HG02981 (cell line): ENCODE measurements at regions not wholly inside any gene's neighbourhood (a gene's known extent, or its start where the extent isn't known, plus 50 kb on each side); places are given as distances from the start of the nearest gene placed in this dataset.

Experiments used
- ATAC-seq: cut with Tn5 transposase; IDR thresholded peaks from one replicate; pipeline ENCODE4 v1.9.1; 2021; ENCODE audit warnings: mild to moderate bottlenecking, moderate library complexity; ENCODE audit not compliant: unreplicated experiment

DNA sequence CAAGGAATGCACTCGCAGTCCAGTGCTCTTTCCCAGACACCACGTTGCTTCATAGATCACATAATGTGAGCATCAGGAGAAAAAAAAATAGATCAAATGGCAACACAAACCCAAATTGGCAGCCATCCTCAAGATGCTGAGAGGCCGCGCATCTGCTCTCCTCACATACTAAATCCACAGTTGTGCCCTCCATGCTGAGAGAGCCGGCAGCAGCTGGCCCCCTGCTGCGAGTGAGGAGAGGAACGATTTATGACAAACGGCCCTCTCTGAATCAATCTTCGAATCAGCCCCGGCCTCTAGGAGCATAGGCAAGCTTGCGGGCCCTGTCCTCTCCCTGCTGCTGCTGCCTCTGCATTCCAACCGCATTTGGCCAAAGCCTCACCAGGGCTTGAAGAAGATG lies 159.9 kb upstream of the TENM4 start:
- ATAC-seq, result no peak

DNA sequence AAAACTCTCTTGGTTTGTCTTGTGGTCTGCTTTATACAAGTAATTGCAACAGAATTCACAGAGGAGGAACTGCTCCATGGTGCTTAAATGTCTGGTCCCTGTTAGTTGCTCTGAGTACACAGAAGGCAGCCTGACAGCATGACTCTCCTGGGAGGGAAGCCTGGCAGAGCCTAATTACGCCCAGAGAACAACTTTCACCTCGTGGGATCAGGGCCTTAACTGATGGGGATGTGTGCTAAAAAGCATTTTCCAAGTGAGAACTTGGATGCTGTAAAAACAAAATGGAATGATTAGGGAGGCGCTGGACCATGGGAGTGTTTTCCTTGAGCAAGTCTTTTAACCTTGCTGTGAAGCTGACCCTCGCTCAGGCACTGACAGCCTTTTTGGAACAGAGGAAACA lies 154.0 kb upstream of the TENM4 start:
- ATAC-seq, result no peak

DNA sequence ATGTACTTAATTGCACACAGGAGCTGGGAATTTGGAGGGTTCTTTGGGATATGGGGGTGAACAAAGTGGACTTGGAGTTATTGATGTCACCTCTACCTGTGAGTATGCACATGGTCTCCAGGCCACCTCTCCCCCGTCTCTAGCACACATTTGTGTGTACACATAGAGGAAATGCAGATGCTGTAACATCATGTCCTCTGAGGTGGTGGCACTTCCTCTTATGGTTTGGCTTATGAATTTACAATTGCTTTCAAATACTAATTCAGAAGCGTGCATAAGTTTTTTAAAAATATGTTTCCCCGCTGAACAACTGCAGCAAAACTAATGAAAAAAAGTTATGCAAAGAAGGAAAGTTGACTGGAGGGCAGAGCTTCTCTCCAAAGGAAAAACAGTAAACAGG lies 152.0 kb upstream of the TENM4 start:
- no peak for ATAC-seq

DNA sequence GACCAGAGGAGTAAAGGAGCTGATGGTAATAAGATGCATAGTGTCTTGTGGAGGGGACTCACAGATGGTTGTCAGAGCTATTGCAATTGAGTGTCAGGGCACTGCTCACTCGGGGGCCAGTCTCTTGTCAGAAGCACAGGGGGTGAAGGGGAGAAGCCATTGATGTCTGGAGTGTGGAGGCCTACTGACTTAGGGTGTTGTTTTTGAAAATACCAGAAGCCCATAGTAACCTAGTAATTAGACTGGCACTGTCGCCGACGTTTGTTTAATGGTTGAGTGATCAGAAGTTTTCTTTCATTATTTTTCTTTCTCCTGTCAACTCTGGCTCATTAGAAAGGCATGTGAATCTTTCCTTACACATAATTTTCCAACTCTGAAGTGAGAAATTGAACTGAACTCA lies 151.6 kb upstream of the TENM4 start:
- ATAC-seq, result no peak

DNA sequence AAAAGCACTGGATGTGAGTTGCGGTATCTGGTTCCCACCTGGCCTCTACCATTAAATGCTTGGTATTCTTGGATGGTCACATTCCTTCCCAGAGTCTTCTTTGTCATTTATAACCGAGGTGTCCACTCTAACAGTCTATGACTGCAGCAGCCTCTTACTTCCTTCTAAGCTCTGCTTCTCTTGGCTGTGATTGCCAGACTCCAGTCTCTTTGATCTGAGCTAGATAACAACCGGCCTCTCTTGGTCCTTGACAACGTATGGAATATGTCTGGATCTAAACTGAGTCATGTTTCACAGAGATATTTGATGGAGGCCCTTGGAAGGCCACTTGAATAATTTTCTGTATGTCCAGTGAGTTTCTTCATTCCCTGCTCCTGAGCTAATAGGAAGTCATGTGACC lies 141.6 kb upstream of the TENM4 start:
- ATAC-seq, result no peak

DNA sequence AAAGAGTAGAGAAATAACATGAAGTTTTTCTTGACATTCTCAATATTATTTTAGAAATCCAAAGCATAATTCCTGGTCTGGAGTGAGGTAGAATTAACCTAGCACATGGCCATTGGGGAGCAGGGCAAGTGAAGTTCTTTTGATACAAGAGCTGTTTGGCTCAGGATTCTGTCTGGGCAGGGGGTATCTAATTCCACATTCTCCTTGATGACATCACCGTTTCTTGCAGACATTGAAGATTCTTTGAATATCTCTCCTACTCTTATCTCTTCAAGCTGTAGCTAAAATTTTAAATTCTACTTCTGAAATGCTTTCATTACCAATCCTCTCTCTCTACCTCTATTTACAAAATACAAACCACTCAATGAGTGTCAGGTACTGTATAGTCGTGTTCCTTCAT lies 138.2 kb upstream of the TENM4 start:
- no peak for ATAC-seq

DNA sequence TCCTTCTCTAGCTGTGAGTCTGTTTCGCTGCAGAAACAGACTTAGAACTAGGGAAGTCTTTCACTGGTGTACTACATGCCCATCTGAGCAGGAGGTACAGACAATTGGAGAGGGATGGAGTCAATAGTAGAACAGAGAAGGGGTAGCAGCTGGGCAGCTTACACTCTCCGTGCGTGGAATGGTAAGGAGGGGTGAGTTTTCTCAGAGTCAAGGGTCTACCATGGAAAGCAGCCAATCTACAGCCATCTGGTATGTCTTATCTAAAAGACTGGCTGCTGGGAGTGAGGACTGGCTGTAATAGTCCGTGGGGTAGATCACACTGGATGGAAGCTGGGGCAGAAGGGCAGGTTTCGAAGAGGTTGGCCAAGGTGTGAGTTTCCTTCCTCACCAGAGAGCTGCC lies 137.3 kb upstream of the TENM4 start:
- no peak for ATAC-seq

DNA sequence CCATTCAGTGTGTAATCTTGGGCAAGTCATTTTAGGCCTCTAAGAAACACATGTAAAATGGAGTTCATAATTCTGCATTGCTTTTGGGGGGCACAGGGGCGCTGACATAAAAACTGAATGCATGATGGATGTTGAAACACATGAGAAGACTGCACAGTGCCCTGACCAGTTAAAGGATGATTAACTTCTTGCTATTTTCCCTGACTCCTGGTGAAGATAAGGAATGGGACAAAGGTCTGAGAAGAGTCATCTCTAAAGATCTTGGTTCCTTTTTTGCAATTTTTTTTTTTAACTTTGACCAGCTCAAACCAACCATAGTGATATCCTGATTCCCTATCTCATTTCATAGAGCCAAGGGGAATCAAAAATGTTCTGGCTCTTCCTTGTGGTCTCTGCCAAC lies 134.9 kb upstream of the TENM4 start:
- no peak for ATAC-seq

DNA sequence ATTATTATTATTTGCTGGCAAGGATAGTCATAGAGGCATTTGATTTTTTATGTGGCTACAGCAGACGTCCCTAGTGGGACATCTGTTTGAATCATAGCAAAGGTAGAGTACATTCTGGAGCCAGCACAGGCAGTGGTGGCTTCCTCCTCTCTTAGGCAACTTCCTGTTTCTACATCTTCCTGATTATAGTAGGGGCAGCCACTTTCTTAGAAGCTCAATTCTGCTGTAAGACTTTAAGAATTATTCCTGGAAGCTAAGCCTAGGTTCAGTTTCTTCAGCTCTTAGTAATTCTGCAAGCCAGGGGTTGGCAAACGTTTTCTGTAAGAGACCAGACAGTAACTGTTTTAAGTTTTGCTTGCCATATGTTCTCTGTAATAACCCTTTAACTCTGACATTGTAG lies 129.3 kb upstream of the TENM4 start:
- no peak for ATAC-seq

DNA sequence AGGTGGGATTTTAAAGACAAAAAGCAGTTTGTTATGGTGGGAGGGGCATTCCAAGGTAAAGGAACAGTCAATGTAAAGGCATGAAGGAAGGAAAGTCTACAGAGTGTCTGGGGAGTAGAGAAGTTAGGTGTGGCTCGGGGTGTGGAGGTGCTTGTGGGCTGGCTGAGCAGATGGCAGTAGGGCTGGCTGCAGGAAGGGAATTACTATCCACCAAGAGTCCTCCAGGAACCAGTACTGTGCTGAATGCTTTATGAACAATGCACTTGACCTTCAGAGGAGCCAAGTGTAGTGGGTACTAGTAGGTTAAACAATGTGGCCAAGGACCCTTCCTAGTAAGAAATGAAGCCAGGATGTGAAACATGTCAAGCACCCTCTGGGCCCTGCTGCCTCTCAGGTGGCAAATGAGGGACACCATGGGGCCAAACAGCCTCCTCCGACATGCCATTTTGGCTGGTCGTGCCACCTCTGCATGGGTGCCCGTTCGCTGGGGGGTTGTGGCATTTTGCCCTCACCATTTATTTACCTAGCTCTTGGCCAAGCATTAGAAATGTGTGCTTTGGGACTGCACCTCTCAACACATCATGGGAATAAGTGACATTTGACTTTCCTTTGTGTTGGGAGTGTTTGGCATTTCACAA lies 123.6 kb upstream of the TENM4 start:
- no peak for ATAC-seq

DNA sequence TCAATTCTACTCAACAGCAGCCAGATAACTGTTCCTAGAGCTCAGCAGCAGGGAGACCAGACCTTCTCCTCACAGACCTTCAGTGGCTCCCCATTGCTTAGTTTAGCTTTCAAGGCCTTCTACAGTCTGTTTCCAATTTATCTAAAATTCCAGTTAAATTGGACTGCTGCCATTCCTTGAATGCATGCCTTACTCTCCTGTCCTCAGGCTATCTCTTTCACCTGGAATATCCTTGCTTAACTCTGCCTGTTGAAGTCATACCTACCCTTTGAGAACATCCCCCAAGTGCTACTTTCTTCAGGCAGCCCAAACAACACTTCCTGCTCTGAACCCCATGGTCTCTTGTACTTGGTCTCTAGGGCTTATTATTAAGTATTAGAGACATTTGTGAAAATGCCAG lies 120.7 kb upstream of the TENM4 start:
- no peak for ATAC-seq

DNA sequence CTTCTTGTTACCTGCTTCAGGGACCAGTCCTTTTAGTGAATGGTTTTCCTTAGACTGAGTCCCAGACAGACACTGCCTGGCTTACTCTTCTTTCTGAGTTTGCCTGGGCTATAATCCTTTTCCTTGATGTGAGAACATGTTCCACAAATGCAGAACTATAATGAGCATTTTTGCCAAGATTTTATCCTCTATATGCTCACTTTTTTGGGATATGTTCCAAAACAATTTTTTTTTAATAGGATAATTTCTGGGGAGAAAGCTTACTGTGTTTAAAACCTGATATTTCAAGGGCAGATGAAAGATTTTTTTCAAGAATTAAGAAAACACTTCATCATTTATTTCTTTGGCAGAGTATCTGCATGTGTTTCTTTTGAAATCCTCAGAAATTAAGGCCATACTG lies 110.0 kb upstream of the TENM4 start:
- no peak for ATAC-seq

DNA sequence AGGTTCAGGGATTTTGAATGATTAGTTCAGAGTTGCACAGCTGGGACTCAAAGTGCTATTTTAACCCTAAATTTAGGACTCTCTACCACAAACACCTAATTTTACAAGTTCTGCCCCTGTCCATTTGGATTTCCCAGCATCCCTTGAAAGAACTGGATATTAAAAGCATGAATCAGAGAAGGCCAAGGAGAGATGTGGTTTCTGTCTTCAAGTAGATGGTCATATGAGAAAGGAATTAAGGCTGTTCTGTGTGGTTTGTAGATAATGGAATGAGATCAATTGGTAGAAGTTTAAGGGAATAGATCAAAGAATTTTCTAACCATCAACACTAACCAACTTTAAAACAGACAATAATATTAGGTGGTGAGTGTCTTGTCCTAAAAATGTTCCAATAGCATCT lies 106.4 kb upstream of the TENM4 start:
- no peak for ATAC-seq

DNA sequence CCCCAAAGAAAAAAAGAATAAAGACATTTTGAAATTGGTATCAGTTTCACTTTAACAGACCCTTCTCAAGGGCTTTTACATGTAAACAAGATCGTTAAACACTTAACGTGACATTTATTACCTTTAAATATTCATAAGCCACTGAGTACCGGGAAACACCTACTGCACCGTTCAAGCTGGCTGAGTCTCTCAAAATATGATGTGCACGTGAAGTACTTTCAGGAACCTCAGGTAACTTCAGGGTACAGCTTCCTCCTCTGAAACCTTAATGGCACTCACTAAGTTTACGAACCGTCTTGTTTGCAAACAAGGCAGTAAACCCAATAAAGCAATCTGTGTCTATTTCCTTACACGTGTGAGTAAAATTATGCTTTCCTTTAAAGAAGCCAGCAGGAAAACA lies 105.5 kb upstream of the TENM4 start:
- no peak for ATAC-seq

DNA sequence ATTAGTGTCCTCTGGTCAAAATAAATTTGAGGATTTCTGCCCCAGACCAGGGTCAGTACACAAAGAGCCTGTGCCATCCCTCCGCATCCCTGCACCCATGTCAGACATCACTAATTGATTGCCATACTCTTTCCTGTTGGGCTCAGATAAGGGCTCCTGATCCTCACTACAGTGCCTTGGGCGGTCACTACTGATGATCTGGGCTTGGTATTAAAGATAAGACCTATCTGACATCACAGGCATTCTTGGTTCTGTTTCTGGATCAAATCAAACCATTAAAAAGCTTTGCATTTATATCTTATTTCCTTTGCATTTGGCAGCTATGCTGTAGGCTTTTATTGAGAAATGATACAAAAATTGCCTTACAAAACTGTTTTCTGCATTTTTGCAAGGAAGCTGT lies 103.5 kb upstream of the TENM4 start:
- ATAC-seq, result no peak

DNA sequence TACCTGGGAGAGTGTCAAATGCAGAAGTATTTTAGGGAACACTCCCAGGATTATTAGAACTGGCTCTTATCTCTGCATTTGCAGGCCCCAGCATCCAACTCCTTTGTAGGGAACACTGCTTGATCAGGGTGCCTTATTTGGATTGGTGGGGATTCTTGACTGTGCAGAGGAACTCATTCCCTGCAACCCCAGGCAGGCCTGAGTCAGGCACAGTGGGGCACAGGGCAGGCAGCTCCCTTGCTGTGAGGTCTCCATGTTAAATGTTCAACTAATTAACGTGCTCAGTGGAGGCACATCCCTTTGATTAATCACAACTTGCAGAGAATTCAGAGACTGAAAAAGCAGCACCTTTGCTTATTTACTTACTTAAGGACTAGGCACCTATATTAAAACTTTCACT lies 102.3 kb upstream of the TENM4 start:
- ATAC-seq, result no peak

DNA sequence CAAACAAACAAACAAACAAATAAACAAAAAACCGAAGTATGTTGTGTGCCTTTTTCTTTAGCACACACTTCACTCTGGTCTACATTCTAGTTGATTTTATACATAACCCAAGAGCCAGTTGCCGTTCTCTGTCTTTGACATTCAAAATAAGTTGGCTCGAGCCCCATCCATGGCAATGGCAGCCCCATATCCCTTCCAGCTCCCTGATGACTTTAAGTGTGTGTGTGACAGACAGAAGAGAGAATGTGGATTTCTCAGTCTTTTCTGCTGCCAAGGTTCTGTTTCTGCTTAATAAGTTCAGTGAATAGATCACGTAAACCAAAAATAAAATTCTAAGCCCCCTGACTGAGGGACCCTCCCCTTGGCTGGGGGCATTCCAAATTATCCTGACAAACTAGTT lies 100.6 kb upstream of the TENM4 start:
- ATAC-seq, result no peak

DNA sequence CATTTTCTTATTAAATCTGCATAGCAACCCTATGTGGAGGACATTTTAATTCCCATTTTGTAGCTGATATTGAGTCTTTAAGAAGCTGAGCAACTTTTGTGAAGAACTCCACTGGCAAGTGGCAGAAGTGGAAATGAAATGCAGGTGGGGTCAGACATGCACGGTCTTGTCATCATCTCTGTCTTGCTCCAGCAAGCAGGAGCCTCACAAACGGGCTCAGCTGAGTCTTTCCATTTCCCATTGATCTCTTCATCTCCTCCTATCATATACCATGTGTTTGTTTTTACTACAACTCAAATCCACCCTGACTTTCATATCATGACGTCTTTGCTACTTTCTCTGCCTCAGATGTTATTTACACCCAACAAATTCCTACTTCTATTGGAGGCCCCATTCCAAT lies 97.9 kb upstream of the TENM4 start:
- ATAC-seq, result no peak

DNA sequence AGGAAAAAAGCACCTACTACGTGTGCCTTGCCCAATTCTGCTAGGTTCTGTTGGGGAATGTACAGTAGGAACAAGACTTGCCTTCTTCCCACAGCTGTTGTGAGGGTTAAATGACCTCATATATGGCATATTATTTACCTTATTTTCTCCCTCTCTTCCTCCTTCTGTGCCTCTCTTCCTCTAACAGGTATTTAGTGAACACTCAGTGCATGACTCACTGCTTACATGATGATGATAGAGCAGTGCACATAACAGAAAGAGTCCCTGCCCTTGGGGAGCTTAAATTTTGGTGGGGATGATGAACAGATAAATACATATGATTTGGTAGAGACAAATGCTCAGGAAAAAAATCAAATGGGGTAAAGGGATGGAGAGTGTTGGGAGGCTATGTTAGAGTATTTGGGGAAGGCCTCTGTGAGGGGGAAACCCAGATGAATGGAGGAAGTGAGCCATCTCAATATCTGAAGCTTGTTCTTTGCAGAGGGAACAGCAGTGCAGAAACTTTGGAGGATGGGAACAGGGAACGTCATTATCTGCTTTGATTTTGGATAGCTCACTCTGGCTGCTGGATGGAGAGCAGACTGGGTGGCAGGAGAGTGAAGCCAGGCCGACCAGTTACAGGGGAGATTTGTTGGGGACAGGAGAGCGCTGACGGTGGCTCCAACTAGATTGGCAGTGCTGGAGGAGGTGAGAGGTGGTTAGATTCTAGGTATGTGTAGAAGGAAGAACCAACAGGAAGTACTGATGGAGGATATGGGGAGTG lies 95.5 kb upstream of the TENM4 start:
- no peak for ATAC-seq

DNA sequence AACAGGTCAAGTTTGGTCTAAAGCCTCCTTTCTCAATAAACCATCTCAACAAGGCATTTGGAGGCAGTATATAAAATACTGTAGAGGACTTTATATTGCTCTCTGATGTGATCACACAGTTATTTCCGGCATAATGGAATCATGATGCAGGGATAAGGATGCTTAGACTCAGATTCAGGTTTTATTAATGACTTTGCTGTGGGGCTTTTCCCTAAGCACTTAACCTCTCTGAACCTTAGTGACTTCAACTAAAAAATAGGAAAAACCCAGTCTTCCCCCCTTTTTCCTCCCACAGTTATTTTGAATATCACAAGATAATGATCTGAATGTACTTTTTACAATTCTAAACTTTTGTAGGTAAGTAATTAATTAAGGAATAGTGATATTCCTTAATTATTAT lies 94.8 kb upstream of the TENM4 start:
- no peak for ATAC-seq

DNA sequence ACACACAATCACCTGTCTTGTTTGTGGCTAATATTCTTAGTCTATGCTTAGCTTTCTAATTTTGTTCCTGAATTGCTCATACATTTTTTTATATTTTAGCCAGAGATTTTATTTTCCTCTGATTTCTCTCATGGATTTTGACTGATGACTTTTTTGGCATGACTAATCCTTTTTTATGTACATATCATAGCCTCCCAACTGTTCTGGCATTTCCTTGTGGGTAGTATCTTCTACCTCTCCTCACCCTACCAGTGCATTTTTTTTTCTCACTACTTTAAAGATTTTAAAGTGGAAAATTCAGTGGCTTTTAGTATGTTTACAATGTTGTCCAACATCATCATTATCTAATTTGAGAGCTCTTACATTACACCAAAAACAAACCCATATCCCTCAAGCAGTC lies 84.4 kb upstream of the TENM4 start:
- no peak for ATAC-seq

DNA sequence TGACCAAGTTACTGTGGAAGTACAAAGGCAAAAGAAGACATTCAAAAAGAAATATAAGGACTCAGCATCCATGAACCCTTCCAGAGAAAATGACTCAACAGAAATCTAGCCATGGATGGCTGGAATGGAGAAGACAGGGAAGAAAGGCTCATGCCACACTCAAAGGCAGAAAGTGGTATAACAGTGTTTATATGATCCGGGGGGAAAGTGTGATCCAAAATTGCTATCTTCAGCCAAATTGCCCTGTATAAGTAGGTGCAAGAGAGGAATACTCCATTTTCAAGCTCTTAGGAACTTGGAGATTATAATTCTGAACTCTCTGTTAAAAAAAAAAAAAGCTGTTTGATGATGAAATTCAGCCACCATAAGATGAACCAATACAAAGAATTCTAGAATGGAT lies 81.8 kb upstream of the TENM4 start:
- no peak for ATAC-seq

DNA sequence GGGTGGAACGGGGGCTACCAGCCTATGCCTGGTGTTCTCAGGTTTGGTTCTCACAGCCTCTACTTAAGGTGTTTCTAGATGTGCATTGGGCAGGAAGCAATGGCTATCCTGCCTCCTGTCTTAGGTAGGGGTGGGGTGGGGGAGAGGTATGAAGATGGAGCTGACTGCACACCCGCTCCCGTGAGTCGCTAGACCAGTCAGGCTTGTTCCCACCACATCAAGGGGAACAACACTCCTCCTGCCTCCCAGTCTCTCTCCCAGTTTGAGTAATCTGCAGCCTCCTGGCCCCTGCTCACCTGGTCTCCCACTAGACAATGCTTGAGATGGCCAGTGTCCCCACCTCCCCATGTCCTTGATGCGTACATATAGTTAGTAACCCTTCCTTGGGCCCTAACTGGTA lies 79.3 kb upstream of the TENM4 start:
- ATAC-seq, result no peak
